Immature natural killer cell (primary cell): ENCODE measurements at regions not wholly inside any gene's neighbourhood (a gene's known extent, or its start where the extent isn't known, plus 50 kb on each side); places are given as distances from the start of the nearest gene placed in this dataset.
"Not testable (repeated sequence)": the region's sequence is repeated elsewhere in the genome, so short reads cannot be mapped to it uniquely, and the experiment has no call there.

Experiments used
- DNase-seq, 3 donors: peaks; one replicate each; pipeline ENCODE4 v3.0.0; 2022; ENCODE audit warnings: mixed read lengths in 1 of 3
- H3K27ac Mint-ChIP-seq, 6 donors: one replicate each; pipeline ENCODE4 v1.8.0; 2020; ENCODE audit warnings: mixed read lengths in 6 of 6, mild to moderate bottlenecking in 5 of 6, inconsistent platforms in 4 of 6, moderate library complexity in 3 of 6
- H3K27me3 Mint-ChIP-seq, 3 donors: one replicate each; pipeline ENCODE4 v1.8.0; 2020 to 2021; ENCODE audit warnings: low read depth in 3 of 3, mild to moderate bottlenecking in 3 of 3, mixed read lengths in 3 of 3, moderate library complexity in 3 of 3, inconsistent platforms in 1 of 3
- H3K36me3 Mint-ChIP-seq, 3 donors: one replicate each; pipeline ENCODE4 v1.8.0; 2020; ENCODE audit warnings: mixed read lengths in 3 of 3, inconsistent platforms in 2 of 3, mild to moderate bottlenecking in 2 of 3
- H3K4me1 Mint-ChIP-seq, 2 donors: one replicate each; pipeline ENCODE4 v1.8.0; 2020; ENCODE audit warnings: inconsistent platforms in 2 of 2, mild to moderate bottlenecking in 2 of 2, mixed read lengths in 2 of 2, moderate library complexity in 1 of 2
- H3K4me3 Mint-ChIP-seq, 5 donors: one replicate each; pipeline ENCODE4 v1.8.0; 2020; ENCODE audit warnings: mild to moderate bottlenecking in 5 of 5, mixed read lengths in 5 of 5, inconsistent platforms in 3 of 5, moderate library complexity in 3 of 5
- H3K9me3 Mint-ChIP-seq, 6 donors: one replicate each; pipeline ENCODE4 v1.8.0; 2020; ENCODE audit warnings: mild to moderate bottlenecking in 6 of 6, mixed read lengths in 6 of 6, inconsistent platforms in 4 of 6, moderate library complexity in 3 of 6

- H3K4me1 Mint-ChIP-seq: no peaks in the 10 kb centered on the region
- H3K9me3 Mint-ChIP-seq: peaks cover 0 to 3% (median under 1%) of the 10 kb centered on the region in 6 donors
- no peak overlapping the region for H3K27ac Mint-ChIP-seq
- H3K4me3 Mint-ChIP-seq: no peak overlapping the region
- H3K36me3 Mint-ChIP-seq: no peaks in the 10 kb centered on the region
- H3K27me3 Mint-ChIP-seq: peaks cover 0 to 2% (median 0%) of the 10 kb centered on the region in 3 donors
- DNase-seq: no peak
Observed at GRCh38 chr13:47719164-47719563, 281.9 kb downstream of the SUCLA2 start.

GRCh38 chr13:47718556-47718955 lies 282.5 kb downstream of the SUCLA2 start:
- no peaks in the 10 kb centered on the region for H3K4me1 Mint-ChIP-seq
- no peak overlapping the region for H3K27ac Mint-ChIP-seq
- H3K36me3 Mint-ChIP-seq: no peaks in the 10 kb centered on the region
- no peak for DNase-seq
- peaks cover 0 to 7% (median 2%) of the 10 kb centered on the region in 6 donors for H3K9me3 Mint-ChIP-seq
- H3K27me3 Mint-ChIP-seq: peaks cover 0 to 2% (median 0%) of the 10 kb centered on the region in 3 donors
- H3K4me3 Mint-ChIP-seq: no peak overlapping the region

- no peak for DNase-seq
- Mint-ChIP-seq H3K27ac (no peak overlapping the region), H3K9me3 (peaks cover 0 to 12% (median 4%) of the 10 kb centered on the region in 6 donors), H3K4me3 (no peak overlapping the region), H3K4me1 (no peaks in the 10 kb centered on the region), H3K27me3 (peaks cover 0 to 4% (median 0%) of the 10 kb centered on the region in 3 donors), H3K36me3 (peaks cover 0 to 3% (median 0%) of the 10 kb centered on the region in 3 donors)
Observed at GRCh38 chr13:47708386-47708785, 292.7 kb downstream of the SUCLA2 start.

- H3K27ac Mint-ChIP-seq: no peak overlapping the region
- H3K36me3 Mint-ChIP-seq: peaks cover 0 to 3% (median 0%) of the 10 kb centered on the region in 3 donors
- no peak for DNase-seq
- H3K27me3 Mint-ChIP-seq: peaks cover 0 to 4% (median 0%) of the 10 kb centered on the region in 3 donors
- no peak overlapping the region for H3K4me3 Mint-ChIP-seq
- no peaks in the 10 kb centered on the region for H3K4me1 Mint-ChIP-seq
- peaks cover 0 to 12% (median 4%) of the 10 kb centered on the region in 6 donors for H3K9me3 Mint-ChIP-seq
Observed at GRCh38 chr13:47707414-47707813, 293.7 kb downstream of the SUCLA2 start.

GRCh38 chr13:47705185-47705584 lies 295.9 kb downstream of the SUCLA2 start:
- no peaks in the 10 kb centered on the region for H3K36me3 Mint-ChIP-seq
- no peak overlapping the region for H3K4me3 Mint-ChIP-seq
- H3K4me1 Mint-ChIP-seq: no peaks in the 10 kb centered on the region
- H3K27ac Mint-ChIP-seq: no peak overlapping the region
- no peak for DNase-seq
- peaks cover 0 to 4% (median 0%) of the 10 kb centered on the region in 3 donors for H3K27me3 Mint-ChIP-seq
- H3K9me3 Mint-ChIP-seq: peaks cover 0 to 6% (median 0%) of the 10 kb centered on the region in 6 donors

GRCh38 chr13:47696674-47697073 lies 304.4 kb downstream of the SUCLA2 start:
- Mint-ChIP-seq H3K9me3 (peaks cover 0 to 21% (median 5%) of the 10 kb centered on the region in 6 donors), H3K4me1 (no peaks in the 10 kb centered on the region), H3K27me3 (peaks cover 0 to 2% (median 2%) of the 10 kb centered on the region in 3 donors), H3K36me3 (peaks cover 0 to 3% (median 0%) of the 10 kb centered on the region in 3 donors), H3K27ac (no peak overlapping the region), H3K4me3 (no peak overlapping the region)
- no peak for DNase-seq

GRCh38 chr13:47687577-47687976 lies 313.5 kb downstream of the SUCLA2 start:
- Mint-ChIP-seq H3K4me3 (no peak overlapping the region), H3K27ac (no peak overlapping the region)
- DNase-seq: no peak

GRCh38 chr13:47685156-47685555 lies 315.9 kb downstream of the SUCLA2 start:
- not testable (repeated sequence) for H3K27ac Mint-ChIP-seq, H3K4me3 Mint-ChIP-seq, H3K9me3 Mint-ChIP-seq, H3K36me3 Mint-ChIP-seq, H3K27me3 Mint-ChIP-seq, H3K4me1 Mint-ChIP-seq, DNase-seq

More at GRCh38 chr13:47687577-47687976, 313.5 kb downstream of the SUCLA2 start:
- no peaks in the 10 kb centered on the region for H3K36me3 Mint-ChIP-seq
- no peaks in the 10 kb centered on the region for H3K4me1 Mint-ChIP-seq
- H3K9me3 Mint-ChIP-seq: peaks cover 0 to 2% (median 0%) of the 10 kb centered on the region in 6 donors
- H3K27me3 Mint-ChIP-seq: peaks cover 0 to 3% (median 0%) of the 10 kb centered on the region in 3 donors

- DNase-seq: no peak
- H3K4me1 Mint-ChIP-seq: no peaks in the 10 kb centered on the region
- peaks cover 0 to 1% (median 0%) of the 10 kb centered on the region in 6 donors for H3K9me3 Mint-ChIP-seq
- no peak overlapping the region for H3K4me3 Mint-ChIP-seq
- no peak overlapping the region for H3K27ac Mint-ChIP-seq
- H3K27me3 Mint-ChIP-seq: peaks cover 0 to 7% (median 0%) of the 10 kb centered on the region in 3 donors
- no peaks in the 10 kb centered on the region for H3K36me3 Mint-ChIP-seq
Observed at GRCh38 chr13:47680748-47681147, 320.3 kb downstream of the SUCLA2 start.

GRCh38 chr13:47679401-47679800 lies 321.7 kb downstream of the SUCLA2 start:
- Mint-ChIP-seq H3K27me3 (peaks cover 0 to 7% (median 0%) of the 10 kb centered on the region in 3 donors), H3K4me1 (no peaks in the 10 kb centered on the region), H3K27ac (no peak overlapping the region), H3K36me3 (no peaks in the 10 kb centered on the region), H3K4me3 (no peak overlapping the region), H3K9me3 (peaks cover 0 to 1% (median 0%) of the 10 kb centered on the region in 6 donors)
- DNase-seq: no peak

GRCh38 chr13:47678201-47678968 lies 322.7 kb downstream of the SUCLA2 start:
- peaks cover 0 to 7% (median 0%) of the 10 kb centered on the region in 3 donors for H3K27me3 Mint-ChIP-seq
- no peaks in the 10 kb centered on the region for H3K36me3 Mint-ChIP-seq
- no peak overlapping the region for H3K27ac Mint-ChIP-seq
- DNase-seq: no peak
- peaks cover 0 to 1% (median 0%) of the 10 kb centered on the region in 6 donors for H3K9me3 Mint-ChIP-seq
- H3K4me1 Mint-ChIP-seq: no peaks in the 10 kb centered on the region
- no peak overlapping the region for H3K4me3 Mint-ChIP-seq

GRCh38 chr13:47675871-47676270 lies 325.2 kb downstream of the SUCLA2 start:
- no peaks in the 10 kb centered on the region for H3K4me1 Mint-ChIP-seq
- no peak overlapping the region for H3K27ac Mint-ChIP-seq
- H3K36me3 Mint-ChIP-seq: no peaks in the 10 kb centered on the region
- H3K9me3 Mint-ChIP-seq: peaks cover 0 to 1% (median 0%) of the 10 kb centered on the region in 6 donors
- no peak overlapping the region for H3K4me3 Mint-ChIP-seq
- no peak for DNase-seq
- H3K27me3 Mint-ChIP-seq: peaks cover 0 to 7% (median 0%) of the 10 kb centered on the region in 3 donors

GRCh38 chr13:47673009-47673850 lies 327.8 kb downstream of the SUCLA2 start:
- no peaks in the 10 kb centered on the region for H3K9me3 Mint-ChIP-seq

More at GRCh38 chr13:47673009-47673850, 327.8 kb downstream of the SUCLA2 start:
- Mint-ChIP-seq H3K4me1 (no peaks in the 10 kb centered on the region), H3K4me3 (no peak overlapping the region), H3K36me3 (no peaks in the 10 kb centered on the region), H3K27ac (no peak overlapping the region), H3K27me3 (no peaks in the 10 kb centered on the region)
- no peak for DNase-seq
